HepG2 (cell line): ENCODE measurements at regions not wholly inside any gene's neighbourhood (a gene's known extent, or its start where the extent isn't known, plus 50 kb on each side); places are given as distances from the start of the nearest gene placed in this dataset.

Source experiments
- ARID4A ChIP-seq: sonication (generic); formaldehyde crosslinking; IDR thresholded peaks from 2 replicates; pipeline ENCODE4 v1.5.0; 2020; ENCODE audit warnings: mild to moderate bottlenecking, missing genetic modification reagents, borderline replicate concordance
- DNMT1 ChIP-seq: sonication (generic); formaldehyde crosslinking; IDR thresholded peaks from 2 replicates; pipeline ENCODE4 v1.5.1; 2020; ENCODE audit warnings: mild to moderate bottlenecking, missing genetic modification reagents
- HDAC2 ChIP-seq: sonication (generic); formaldehyde crosslinking; IDR thresholded peaks from 2 replicates; pipeline ENCODE4 v1.4.0; 2020; ENCODE audit warnings: missing genetic modification reagents
- HMGXB3 ChIP-seq: sonication (generic); formaldehyde crosslinking; IDR thresholded peaks from 2 replicates; pipeline ENCODE4 v1.4.0; 2020; ENCODE audit warnings: missing genetic modification reagents, borderline replicate concordance
- TGIF2 ChIP-seq: IDR thresholded peaks from 2 replicates; pipeline ENCODE4 v1.6.1; 2016; ENCODE audit warnings: control low read depth, missing compliant biosample characterization
- USF2 ChIP-seq, 2 experiments: sonication (generic) in 1 of 2; formaldehyde crosslinking in 1 of 2; IDR thresholded peaks; 2 replicates each; pipeline versions ENCODE4 v1.5.1 to v1.6.1; 2011 to 2020; ENCODE audit warnings: borderline replicate concordance in 1 of 2, low read depth in 1 of 2, low read length in 1 of 2, mild to moderate bottlenecking in 1 of 2, missing genetic modification reagents in 1 of 2, moderate library complexity in 1 of 2
- ZKSCAN5 ChIP-seq: sonication (generic); formaldehyde crosslinking; IDR thresholded peaks from 2 replicates; pipeline ENCODE4 v1.5.1; 2020; ENCODE audit warnings: mild to moderate bottlenecking, missing genetic modification reagents
- ZNF138 ChIP-seq: sonication (generic); formaldehyde crosslinking; IDR thresholded peaks from 2 replicates; pipeline ENCODE4 v1.5.0; 2020; ENCODE audit warnings: mild to moderate bottlenecking, low read depth, missing genetic modification reagents
- ZNF564 ChIP-seq: sonication (generic); formaldehyde crosslinking; IDR thresholded peaks from 2 replicates; pipeline ENCODE4 v1.8.1; 2023; ENCODE audit warnings: mild to moderate bottlenecking, missing genetic modification reagents
- TF ChIP-seq, protein P1 (sequence below): fragments of 450-650 bp; IDR thresholded peaks from 2 replicates; pipeline ENCODE4 v1.6.1; 2016
- TF ChIP-seq, protein P2 (sequence below): IDR thresholded peaks from 2 replicates; pipeline ENCODE4 v1.6.1; 2016; ENCODE audit warnings: missing compliant biosample characterization, missing genetic modification reagents, borderline replicate concordance
- TF ChIP-seq, protein P3 (sequence below): sonication (generic); formaldehyde crosslinking; IDR thresholded peaks from 2 replicates; pipeline ENCODE4 v1.8.0; 2022; ENCODE audit warnings: missing genetic modification reagents, mild to moderate bottlenecking, borderline replicate concordance

- TF ChIP-seq DNMT1 (CRISPR knock-in tag) (0 out of 2 replicates have a peak, but pooled peaks have one; percentile 49), ARID4A (no peak), HMGXB3 (CRISPR knock-in tag) (0 out of 2 replicates have a peak, but pooled peaks have one; percentile 15), TGIF2 (CRISPR knock-in tag) (0 out of 2 replicates have a peak, but pooled peaks have one; percentile 39), USF2 (IDR thresholded peaks at IDR 0.05; ENCODE audit: low read depth, low read length) (no peak), USF2 (CRISPR knock-in tag; IDR thresholded peaks at IDR 0.05; ENCODE audit: borderline replicate concordance) (no peak), HDAC2 (CRISPR knock-in tag) (no peak), ZNF564 (CRISPR knock-in tag) (no peak), ZNF138 (no peak), ZKSCAN5 (0 out of 2 replicates have a peak, but pooled peaks have one; percentile 31)
- TF ChIP-seq, protein P1, sequence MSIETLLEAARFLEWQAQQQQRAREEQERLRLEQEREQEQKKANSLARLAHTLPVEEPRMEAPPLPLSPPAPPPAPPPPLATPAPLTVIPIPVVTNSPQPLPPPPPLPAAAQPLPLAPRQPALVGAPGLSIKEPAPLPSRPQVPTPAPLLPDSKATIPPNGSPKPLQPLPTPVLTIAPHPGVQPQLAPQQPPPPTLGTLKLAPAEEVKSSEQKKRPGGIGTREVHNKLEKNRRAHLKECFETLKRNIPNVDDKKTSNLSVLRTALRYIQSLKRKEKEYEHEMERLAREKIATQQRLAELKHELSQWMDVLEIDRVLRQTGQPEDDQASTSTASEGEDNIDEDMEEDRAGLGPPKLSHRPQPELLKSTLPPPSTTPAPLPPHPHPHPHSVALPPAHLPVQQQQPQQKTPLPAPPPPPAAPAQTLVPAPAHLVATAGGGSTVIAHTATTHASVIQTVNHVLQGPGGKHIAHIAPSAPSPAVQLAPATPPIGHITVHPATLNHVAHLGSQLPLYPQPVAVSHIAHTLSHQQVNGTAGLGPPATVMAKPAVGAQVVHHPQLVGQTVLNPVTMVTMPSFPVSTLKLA: peak; percentile 82
- TF ChIP-seq, protein P2, sequence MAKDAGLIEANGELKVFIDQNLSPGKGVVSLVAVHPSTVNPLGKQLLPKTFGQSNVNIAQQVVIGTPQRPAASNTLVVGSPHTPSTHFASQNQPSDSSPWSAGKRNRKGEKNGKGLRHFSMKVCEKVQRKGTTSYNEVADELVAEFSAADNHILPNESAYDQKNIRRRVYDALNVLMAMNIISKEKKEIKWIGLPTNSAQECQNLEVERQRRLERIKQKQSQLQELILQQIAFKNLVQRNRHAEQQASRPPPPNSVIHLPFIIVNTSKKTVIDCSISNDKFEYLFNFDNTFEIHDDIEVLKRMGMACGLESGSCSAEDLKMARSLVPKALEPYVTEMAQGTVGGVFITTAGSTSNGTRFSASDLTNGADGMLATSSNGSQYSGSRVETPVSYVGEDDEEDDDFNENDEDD (CRISPR knock-in tag): peak; percentile 18; the same call in 1 of the 2 replicates
- TF ChIP-seq, protein P3, sequence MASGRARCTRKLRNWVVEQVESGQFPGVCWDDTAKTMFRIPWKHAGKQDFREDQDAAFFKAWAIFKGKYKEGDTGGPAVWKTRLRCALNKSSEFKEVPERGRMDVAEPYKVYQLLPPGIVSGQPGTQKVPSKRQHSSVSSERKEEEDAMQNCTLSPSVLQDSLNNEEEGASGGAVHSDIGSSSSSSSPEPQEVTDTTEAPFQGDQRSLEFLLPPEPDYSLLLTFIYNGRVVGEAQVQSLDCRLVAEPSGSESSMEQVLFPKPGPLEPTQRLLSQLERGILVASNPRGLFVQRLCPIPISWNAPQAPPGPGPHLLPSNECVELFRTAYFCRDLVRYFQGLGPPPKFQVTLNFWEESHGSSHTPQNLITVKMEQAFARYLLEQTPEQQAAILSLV (CRISPR knock-in tag): peak; percentile 57; the same call in 1 of the 2 replicates
These were observed 180.2 kb downstream of the RNF144A start (continued) for GRCh38 chr2:7097353-7097895.
